Coronary artery (tissue), 2 donors: ENCODE measurements at regions not wholly inside any gene's neighbourhood (a gene's known extent, or its start where the extent isn't known, plus 50 kb on each side); places are given as distances from the start of the nearest gene placed in this dataset.
A peak's percentile ranks its signal among the peaks of the same experiment; 100 is the strongest.

Experiments used
- DNase-seq: peaks from one replicate; pipeline ENCODE4 v3.0.0-alpha.2; 2017; ENCODE audit warnings: low spot score
- H3K27ac ChIP-seq, 2 donors: fragments of 200-600 bp; sonication (generic); one replicate each; pipeline ENCODE4 v1.5.1; 2016 to 2019
- H3K4me3 ChIP-seq: fragments of 200-600 bp; sonication (generic); 2 replicates; pipeline ENCODE4 v1.5.1; 2016; ENCODE audit warnings: mild to moderate bottlenecking, moderate library complexity
- TF ChIP-seq, protein P1 (sequence below): fragments of 200-600 bp; sonication (generic); IDR thresholded peaks from one replicate; pipeline ENCODE4 v1.5.1; 2019; ENCODE audit warnings: antibody characterized with exemption

DNA sequence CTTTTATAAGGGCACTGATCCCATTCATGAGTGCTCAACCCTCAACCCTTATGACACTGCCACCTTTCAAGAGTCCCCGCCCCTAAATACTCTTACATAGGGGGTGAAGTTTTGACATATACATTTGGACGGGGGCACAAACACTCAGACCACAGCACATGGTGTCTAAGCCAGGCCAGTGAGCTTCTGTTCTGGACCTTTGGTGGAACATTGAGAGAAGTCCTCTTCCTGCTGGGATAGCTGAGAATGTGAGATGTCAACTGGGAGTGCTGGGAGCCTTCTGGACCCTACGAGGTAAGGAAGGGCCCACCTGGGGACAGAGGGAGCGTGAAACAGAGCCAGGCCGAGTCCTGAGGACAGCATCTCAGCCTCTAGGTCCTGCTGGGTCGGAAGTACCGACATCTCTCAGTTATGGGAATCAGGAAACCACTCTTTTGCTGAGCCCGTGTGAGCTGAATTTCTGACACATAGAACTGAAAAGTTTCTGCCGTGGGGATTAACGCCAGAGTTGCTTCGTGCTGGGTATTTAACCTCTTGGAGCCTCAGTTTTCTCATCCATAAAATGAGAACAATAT, 114.9 kb downstream of the PDCL3 start:
- Histone ChIP-seq H3K27ac (no peak overlapping the region), H3K4me3 (no peak overlapping the region)
- TF ChIP-seq, protein P1, sequence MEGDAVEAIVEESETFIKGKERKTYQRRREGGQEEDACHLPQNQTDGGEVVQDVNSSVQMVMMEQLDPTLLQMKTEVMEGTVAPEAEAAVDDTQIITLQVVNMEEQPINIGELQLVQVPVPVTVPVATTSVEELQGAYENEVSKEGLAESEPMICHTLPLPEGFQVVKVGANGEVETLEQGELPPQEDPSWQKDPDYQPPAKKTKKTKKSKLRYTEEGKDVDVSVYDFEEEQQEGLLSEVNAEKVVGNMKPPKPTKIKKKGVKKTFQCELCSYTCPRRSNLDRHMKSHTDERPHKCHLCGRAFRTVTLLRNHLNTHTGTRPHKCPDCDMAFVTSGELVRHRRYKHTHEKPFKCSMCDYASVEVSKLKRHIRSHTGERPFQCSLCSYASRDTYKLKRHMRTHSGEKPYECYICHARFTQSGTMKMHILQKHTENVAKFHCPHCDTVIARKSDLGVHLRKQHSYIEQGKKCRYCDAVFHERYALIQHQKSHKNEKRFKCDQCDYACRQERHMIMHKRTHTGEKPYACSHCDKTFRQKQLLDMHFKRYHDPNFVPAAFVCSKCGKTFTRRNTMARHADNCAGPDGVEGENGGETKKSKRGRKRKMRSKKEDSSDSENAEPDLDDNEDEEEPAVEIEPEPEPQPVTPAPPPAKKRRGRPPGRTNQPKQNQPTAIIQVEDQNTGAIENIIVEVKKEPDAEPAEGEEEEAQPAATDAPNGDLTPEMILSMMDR, result no peak
- peak; percentile 65 for DNase-seq

DNA sequence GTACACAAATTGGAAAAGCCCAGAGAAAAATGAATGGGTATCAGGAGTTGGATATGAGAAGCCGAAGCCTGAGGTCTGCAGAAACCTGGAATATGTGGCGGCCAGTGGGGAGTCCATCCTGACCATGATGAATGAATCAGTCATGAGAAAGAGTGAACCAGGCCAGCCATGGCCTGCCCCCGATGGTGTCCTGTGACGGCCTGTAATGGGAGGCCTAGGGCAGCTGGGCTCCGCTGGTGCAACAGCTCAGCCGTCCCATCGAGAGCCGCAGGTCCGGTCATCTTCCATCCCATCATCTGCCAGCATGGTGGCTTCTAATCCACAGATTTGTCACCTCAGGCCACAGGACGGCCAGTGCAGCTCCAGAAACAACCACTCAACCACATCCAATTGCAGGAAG, 116.4 kb downstream of the PDCL3 start:
- no peak overlapping the region for H3K4me3 ChIP-seq
- no peak overlapping the region for H3K27ac ChIP-seq
- DNase-seq, result peak; percentile 29
- TF ChIP-seq, protein P1, result no peak

DNA sequence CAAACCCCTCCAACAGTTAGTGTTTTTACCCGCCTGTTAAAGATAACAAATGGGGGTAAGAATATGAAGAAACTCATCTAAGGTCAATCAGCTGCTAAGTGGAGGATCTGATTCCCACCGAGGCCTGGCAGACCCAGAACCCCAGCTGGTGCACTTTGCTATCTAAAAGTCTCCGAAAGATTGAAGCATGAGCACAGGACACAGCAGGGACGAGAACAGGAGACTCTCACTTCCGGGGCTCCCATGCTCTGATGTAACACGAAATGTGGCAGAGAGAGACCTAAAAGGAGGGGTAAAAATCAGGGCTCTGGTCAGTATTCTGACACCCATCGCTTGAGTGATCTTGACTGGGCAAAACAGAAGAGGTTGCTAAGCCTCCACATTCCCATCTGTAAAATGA, 119.7 kb downstream of the PDCL3 start:
- H3K4me3 ChIP-seq, result no peak overlapping the region
- DNase-seq, result peak; percentile 36
- TF ChIP-seq, protein P1, result no peak
- no peak overlapping the region for H3K27ac ChIP-seq

DNA sequence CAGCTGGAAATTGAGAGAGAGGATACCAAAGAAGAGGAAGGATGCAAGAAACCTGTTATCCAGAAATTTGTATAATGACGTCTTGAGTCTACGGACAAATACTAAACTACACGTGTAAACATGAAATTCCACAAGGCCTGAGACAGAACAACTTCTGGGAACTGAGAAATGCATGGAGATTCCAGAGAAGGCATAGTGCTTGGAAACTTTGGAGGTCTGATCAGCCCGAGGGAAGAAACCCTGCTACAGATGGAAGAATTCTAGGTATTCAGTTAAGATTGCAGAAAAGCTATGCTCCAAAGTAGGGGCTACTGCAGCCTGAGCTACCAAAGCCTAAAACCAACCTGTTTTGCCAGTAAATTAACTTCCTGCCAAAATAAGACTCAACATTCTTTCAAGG, 120.4 kb downstream of the PDCL3 start:
- DNase-seq, result no peak
- Histone ChIP-seq H3K4me3 (no peak overlapping the region), H3K27ac (no peak overlapping the region)
- TF ChIP-seq, protein P1, result no peak

DNA sequence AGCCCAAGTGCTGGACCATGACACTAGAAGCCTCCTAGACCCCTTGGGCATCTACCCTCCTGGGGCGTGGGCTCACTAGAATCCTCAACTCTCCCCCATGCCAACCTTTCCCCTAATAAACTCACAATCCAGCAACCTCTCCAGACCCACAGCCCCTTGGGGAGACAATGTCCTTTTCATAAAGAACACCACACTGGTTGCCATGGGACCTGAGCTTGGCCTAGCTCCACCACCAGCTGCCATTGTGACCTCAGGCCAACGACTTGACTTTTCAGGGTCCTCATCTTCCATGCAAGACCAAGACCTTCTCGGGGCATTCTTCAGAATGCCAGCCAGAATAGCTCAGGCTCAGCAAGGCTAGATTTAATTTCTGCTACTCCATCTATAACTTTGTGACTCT, 128.1 kb upstream of the NPAS2 start:
- Histone ChIP-seq H3K4me3 (no peak overlapping the region), H3K27ac (no peak overlapping the region)
- DNase-seq, result peak; percentile 47
- TF ChIP-seq, protein P1, result no peak

DNA sequence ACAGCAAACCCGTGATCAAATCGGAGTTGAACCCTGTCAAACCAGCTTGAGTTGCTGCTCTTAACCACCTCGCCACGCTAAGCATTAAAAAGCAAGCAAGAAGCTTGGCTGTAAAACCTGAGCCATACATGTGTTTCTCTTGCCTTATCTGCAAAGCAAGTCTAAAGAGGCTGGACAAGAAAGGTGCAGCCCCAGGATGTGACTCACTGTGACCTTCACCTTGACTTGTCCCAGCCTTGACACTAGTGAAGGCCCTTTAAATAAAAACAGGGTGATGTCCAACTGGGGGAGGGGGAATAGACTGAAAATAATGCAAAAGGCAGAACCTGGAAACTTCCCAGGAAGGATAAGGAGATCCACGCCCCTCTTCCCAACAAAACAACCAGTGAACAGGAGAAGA, 127.6 kb upstream of the NPAS2 start:
- TF ChIP-seq, protein P1, result no peak
- no peak overlapping the region for H3K4me3 ChIP-seq
- peak; percentile 19 for DNase-seq
- no peak overlapping the region for H3K27ac ChIP-seq

DNA sequence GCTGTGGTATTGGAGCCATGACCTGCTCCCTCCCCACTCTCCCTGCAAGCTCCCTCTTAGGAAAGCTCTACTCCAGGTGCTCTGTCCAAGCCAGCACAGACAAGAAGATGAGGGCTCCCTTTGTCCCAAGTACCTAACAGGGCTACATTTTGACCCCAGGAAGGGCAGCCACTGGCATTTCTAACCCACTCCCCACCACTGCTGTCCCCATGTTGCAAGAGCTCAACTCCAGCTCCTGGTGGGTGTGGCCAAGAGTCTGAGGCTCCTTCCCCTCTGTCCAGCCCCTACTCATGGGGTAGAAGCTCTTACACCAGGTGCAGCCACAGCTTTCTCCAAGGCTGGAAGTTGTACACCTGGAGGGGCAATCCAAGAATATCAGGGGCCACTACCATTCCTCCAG, 127.0 kb upstream of the NPAS2 start:
- no peak overlapping the region for H3K27ac ChIP-seq
- no peak for DNase-seq
- TF ChIP-seq, protein P1, result no peak
- H3K4me3 ChIP-seq, result no peak overlapping the region
